Activated T-helper 2 cell treated with anti-CD3 and anti-CD28 coated beads, Interferon-gamma antibody, Interleukin-2, Interleukin-4, amounts not matched to agents 10 μg/mL and 5 μg/mL and 100 μg/mL, durations not matched to agents 14 hours and 24 hours and 36 hours (primary cell): ENCODE measurements at regions not wholly inside any gene's neighbourhood (a gene's known extent, or its start where the extent isn't known, plus 50 kb on each side); places are given as distances from the start of the nearest gene placed in this dataset.
"Not testable (repeated sequence)": the region's sequence is repeated elsewhere in the genome, so short reads cannot be mapped to it uniquely, and the experiment has no call there.

Source experiments
- DNase-seq: peaks from one replicate; pipeline ENCODE4 v3.0.0; 2021; ENCODE audit warnings: low spot score
- H3K27ac Mint-ChIP-seq: one replicate; pipeline ENCODE4 v1.8.0; 2021; ENCODE audit warnings: mixed read lengths
- H3K27me3 Mint-ChIP-seq: one replicate; pipeline ENCODE4 v1.8.0; 2021; ENCODE audit warnings: low read depth, mixed read lengths
- H3K36me3 Mint-ChIP-seq: one replicate; pipeline ENCODE4 v1.8.0; 2021; ENCODE audit warnings: low read depth, mixed read lengths
- H3K4me1 Mint-ChIP-seq: one replicate; pipeline ENCODE4 v1.8.0; 2021; ENCODE audit warnings: low read depth, mixed read lengths
- H3K4me3 Mint-ChIP-seq: one replicate; pipeline ENCODE4 v1.8.0; 2021; ENCODE audit warnings: low read depth, mild to moderate bottlenecking, moderate library complexity, mixed read lengths
- H3K9me3 Mint-ChIP-seq: one replicate; pipeline ENCODE4 v1.8.0; 2021; ENCODE audit warnings: mixed read lengths
- intact Hi-C: fragments of 100-400 bp; cut with micrococcal nuclease; formaldehyde crosslinking; loops from one replicate; pipeline ENCODE4 v1.15.1; 2023

GRCh38 chr13:87952377-87952776 lies 281.2 kb downstream of the SLITRK5 start:
- DNase-seq = no peak
- intact Hi-C loops = no loop called here
- no peaks in the 10 kb centered on the region for H3K27me3 Mint-ChIP-seq
- H3K36me3 Mint-ChIP-seq = no peaks in the 10 kb centered on the region
- no peak overlapping the region for H3K4me3 Mint-ChIP-seq
- no peak overlapping the region for H3K27ac Mint-ChIP-seq
- no peaks in the 10 kb centered on the region for H3K4me1 Mint-ChIP-seq
- peaks cover 7% of the 10 kb centered on the region for H3K9me3 Mint-ChIP-seq

- no peaks in the 10 kb centered on the region for H3K27me3 Mint-ChIP-seq
- no peak overlapping the region for H3K4me3 Mint-ChIP-seq
- H3K27ac Mint-ChIP-seq = no peak overlapping the region
- no peaks in the 10 kb centered on the region for H3K36me3 Mint-ChIP-seq
- intact Hi-C loops = no loop called here
- no peak for DNase-seq
- H3K9me3 Mint-ChIP-seq = peaks cover 7% of the 10 kb centered on the region
- no peaks in the 10 kb centered on the region for H3K4me1 Mint-ChIP-seq
Measured at GRCh38 chr13:87953381-87953780, 282.2 kb downstream of the SLITRK5 start.

GRCh38 chr13:87954091-87954490 lies 282.9 kb downstream of the SLITRK5 start:
- DNase-seq = no peak
- Mint-ChIP-seq H3K27me3 (no peaks in the 10 kb centered on the region), H3K36me3 (no peaks in the 10 kb centered on the region)

GRCh38 chr13:87961546-87961945 lies 290.4 kb downstream of the SLITRK5 start:
- no peak for DNase-seq
- intact Hi-C loops = no loop called here
- Mint-ChIP-seq H3K9me3 (no peaks in the 10 kb centered on the region), H3K4me3 (no peak overlapping the region), H3K36me3 (no peaks in the 10 kb centered on the region), H3K4me1 (no peaks in the 10 kb centered on the region), H3K27ac (no peak overlapping the region), H3K27me3 (no peaks in the 10 kb centered on the region)

More at GRCh38 chr13:87954091-87954490, 282.9 kb downstream of the SLITRK5 start:
- H3K27ac Mint-ChIP-seq = no peak overlapping the region
- H3K4me1 Mint-ChIP-seq = no peaks in the 10 kb centered on the region
- intact Hi-C loops = no loop called here
- H3K9me3 Mint-ChIP-seq = peaks cover 7% of the 10 kb centered on the region
- no peak overlapping the region for H3K4me3 Mint-ChIP-seq

GRCh38 chr13:87972568-87972967 lies 301.4 kb downstream of the SLITRK5 start:
- H3K36me3 Mint-ChIP-seq = no peaks in the 10 kb centered on the region
- no peaks in the 10 kb centered on the region for H3K27me3 Mint-ChIP-seq
- no peak for DNase-seq
- intact Hi-C loops = no loop called here
- no peak overlapping the region for H3K4me3 Mint-ChIP-seq
- H3K4me1 Mint-ChIP-seq = no peaks in the 10 kb centered on the region
- H3K9me3 Mint-ChIP-seq = peaks cover 7% of the 10 kb centered on the region
- H3K27ac Mint-ChIP-seq = no peak overlapping the region

GRCh38 chr13:87975035-87975434 lies 303.9 kb downstream of the SLITRK5 start:
- Mint-ChIP-seq H3K36me3 (no peaks in the 10 kb centered on the region), H3K27me3 (no peaks in the 10 kb centered on the region), H3K4me3 (no peak overlapping the region), H3K27ac (no peak overlapping the region), H3K9me3 (peaks cover 7% of the 10 kb centered on the region), H3K4me1 (no peaks in the 10 kb centered on the region)
- intact Hi-C loops = no loop called here
- DNase-seq = no peak

GRCh38 chr13:87976650-87977049 lies 305.5 kb downstream of the SLITRK5 start:
- H3K4me3 Mint-ChIP-seq, H3K4me1 Mint-ChIP-seq, DNase-seq, H3K9me3 Mint-ChIP-seq, H3K27ac Mint-ChIP-seq, intact Hi-C loops, H3K27me3 Mint-ChIP-seq, H3K36me3 Mint-ChIP-seq: not testable (repeated sequence)

GRCh38 chr13:87981416-87981815 lies 310.2 kb downstream of the SLITRK5 start:
- Mint-ChIP-seq H3K9me3 (peaks cover 9% of the 10 kb centered on the region), H3K4me1 (no peaks in the 10 kb centered on the region), H3K27me3 (no peaks in the 10 kb centered on the region), H3K27ac (no peak overlapping the region), H3K36me3 (no peaks in the 10 kb centered on the region), H3K4me3 (no peak overlapping the region)
- DNase-seq = no peak
- intact Hi-C loops = no loop called here

GRCh38 chr13:87982400-87982799 lies 311.2 kb downstream of the SLITRK5 start:
- Mint-ChIP-seq H3K4me1 (no peaks in the 10 kb centered on the region), H3K36me3 (no peaks in the 10 kb centered on the region), H3K27me3 (no peaks in the 10 kb centered on the region), H3K9me3 (peaks cover 9% of the 10 kb centered on the region), H3K4me3 (no peak overlapping the region), H3K27ac (no peak overlapping the region)
- intact Hi-C loops = no loop called here
- DNase-seq = no peak

GRCh38 chr13:87986639-87987250 lies 315.6 kb downstream of the SLITRK5 start:
- H3K4me3 Mint-ChIP-seq = no peak overlapping the region
- no peak overlapping the region for H3K27ac Mint-ChIP-seq
- H3K36me3 Mint-ChIP-seq = no peaks in the 10 kb centered on the region
- H3K4me1 Mint-ChIP-seq = no peaks in the 10 kb centered on the region
- intact Hi-C loops = no loop called here
- no peak for DNase-seq
- peaks cover 9% of the 10 kb centered on the region for H3K9me3 Mint-ChIP-seq
- no peaks in the 10 kb centered on the region for H3K27me3 Mint-ChIP-seq

- intact Hi-C loops = no loop called here
- DNase-seq = no peak
- no peaks in the 10 kb centered on the region for H3K36me3 Mint-ChIP-seq
- no peak overlapping the region for H3K27ac Mint-ChIP-seq
- H3K9me3 Mint-ChIP-seq = peaks cover 19% of the 10 kb centered on the region
- no peaks in the 10 kb centered on the region for H3K27me3 Mint-ChIP-seq
- H3K4me3 Mint-ChIP-seq = no peak overlapping the region
- H3K4me1 Mint-ChIP-seq = no peaks in the 10 kb centered on the region
Measured at GRCh38 chr13:87998081-87998480, 326.9 kb downstream of the SLITRK5 start.

- no peaks in the 10 kb centered on the region for H3K27me3 Mint-ChIP-seq
- DNase-seq = no peak
- no peak overlapping the region for H3K4me3 Mint-ChIP-seq
- intact Hi-C loops = no loop called here
- no peak overlapping the region for H3K27ac Mint-ChIP-seq
- no peaks in the 10 kb centered on the region for H3K4me1 Mint-ChIP-seq
- no peaks in the 10 kb centered on the region for H3K36me3 Mint-ChIP-seq
- peaks cover 13% of the 10 kb centered on the region for H3K9me3 Mint-ChIP-seq
Measured at GRCh38 chr13:87999240-87999700, 328.1 kb downstream of the SLITRK5 start.

- DNase-seq = no peak
- Mint-ChIP-seq H3K27ac (no peak overlapping the region), H3K27me3 (no peaks in the 10 kb centered on the region), H3K9me3 (peaks cover 16% of the 10 kb centered on the region), H3K4me3 (no peak overlapping the region), H3K4me1 (no peaks in the 10 kb centered on the region), H3K36me3 (no peaks in the 10 kb centered on the region)
- intact Hi-C loops = no loop called here
Measured at GRCh38 chr13:87999788-88000187, 328.6 kb downstream of the SLITRK5 start.

- Mint-ChIP-seq H3K36me3 (no peaks in the 10 kb centered on the region), H3K27ac (no peak overlapping the region), H3K4me3 (no peak overlapping the region), H3K27me3 (no peaks in the 10 kb centered on the region), H3K9me3 (peaks cover 15% of the 10 kb centered on the region), H3K4me1 (no peaks in the 10 kb centered on the region)
- no peak for DNase-seq
- intact Hi-C loops = no loop called here
Measured at GRCh38 chr13:88000239-88000638, 329.1 kb downstream of the SLITRK5 start.
